Activated naive CD4-positive, alpha-beta T cell treated with anti-CD3 and anti-CD28 coated beads, Interleukin-2, amount 50 U/mL, for 72 hours (primary cell): ENCODE measurements at regions not wholly inside any gene's neighbourhood (a gene's known extent, or its start where the extent isn't known, plus 50 kb on each side); places are given as distances from the start of the nearest gene placed in this dataset.
"Not testable (repeated sequence)": the region's sequence is repeated elsewhere in the genome, so short reads cannot be mapped to it uniquely, and the experiment has no call there.

ENCODE experiments used
- ATAC-seq, 2 donors: fragments of 150-1000 bp; cut with Tn5 transposase; 2 replicates each; pipeline ENCODE4 v1.10.0; 2021; ENCODE audit warnings: mild to moderate bottlenecking in 2 of 2, moderate library complexity in 2 of 2
- DNase-seq, 2 donors: peaks; one replicate each; pipeline ENCODE4 v3.0.0; 2021 to 2022; ENCODE audit warnings: low spot score in 2 of 2
- H3K27ac Mint-ChIP-seq, 2 donors: one replicate each; pipeline ENCODE4 v1.8.0; 2022; ENCODE audit warnings: mild to moderate bottlenecking in 2 of 2, mixed read lengths in 2 of 2
- H3K36me3 Mint-ChIP-seq, 2 donors: one replicate each; pipeline ENCODE4 v1.8.0; 2022; ENCODE audit warnings: mixed read lengths in 2 of 2
- H3K9me3 Mint-ChIP-seq, 2 donors: one replicate each; pipeline ENCODE4 v1.8.0; 2022; ENCODE audit warnings: mixed read lengths in 2 of 2

DNA sequence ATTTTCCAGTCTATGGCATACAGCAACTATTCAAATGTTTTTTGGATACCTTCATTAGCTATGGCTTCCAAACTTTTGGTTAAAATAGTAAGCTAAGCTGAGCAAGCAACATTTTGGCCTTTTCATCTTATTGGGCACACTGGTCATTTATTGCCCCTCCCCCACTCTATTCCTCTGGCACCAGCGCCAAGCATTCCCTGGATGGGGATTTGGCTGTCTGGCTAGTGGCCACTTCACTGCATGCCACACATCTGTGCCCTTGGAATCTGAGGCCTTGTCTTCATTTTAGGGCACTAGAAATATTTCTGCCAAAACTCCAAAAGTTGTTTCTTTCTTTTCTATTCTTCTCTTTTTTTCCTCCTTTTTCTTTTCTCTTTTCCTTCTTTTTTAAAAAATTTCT is 305.8 kb upstream of the POTED start:
- H3K27ac Mint-ChIP-seq, ATAC-seq, DNase-seq, H3K36me3 Mint-ChIP-seq: not testable (repeated sequence)
- H3K9me3 Mint-ChIP-seq: peaks cover 8 to 18% of the 10 kb centered on the region in 2 donors

DNA sequence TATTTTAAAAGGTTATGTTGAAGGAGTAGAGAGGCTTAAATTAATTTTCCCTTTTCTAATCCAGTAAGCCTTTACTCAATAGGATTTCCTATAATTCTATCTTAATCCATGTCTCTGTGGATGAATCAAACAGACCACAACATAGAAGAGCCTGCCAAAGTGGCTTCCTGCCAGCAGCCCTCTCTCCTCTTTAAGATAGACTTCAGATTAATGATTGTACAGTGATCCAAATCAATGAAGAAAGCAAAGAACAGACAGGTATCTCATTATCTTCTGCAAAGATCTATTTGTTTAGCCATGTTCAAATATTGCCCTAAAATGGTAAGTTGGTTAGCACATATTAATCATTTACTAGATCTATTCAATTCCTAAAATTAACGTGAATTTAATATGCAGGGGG is 304.7 kb upstream of the POTED start:
- not testable (repeated sequence) for H3K36me3 Mint-ChIP-seq, ATAC-seq, DNase-seq, H3K27ac Mint-ChIP-seq
- peaks cover 8 to 20% of the 10 kb centered on the region in 2 donors for H3K9me3 Mint-ChIP-seq

DNA sequence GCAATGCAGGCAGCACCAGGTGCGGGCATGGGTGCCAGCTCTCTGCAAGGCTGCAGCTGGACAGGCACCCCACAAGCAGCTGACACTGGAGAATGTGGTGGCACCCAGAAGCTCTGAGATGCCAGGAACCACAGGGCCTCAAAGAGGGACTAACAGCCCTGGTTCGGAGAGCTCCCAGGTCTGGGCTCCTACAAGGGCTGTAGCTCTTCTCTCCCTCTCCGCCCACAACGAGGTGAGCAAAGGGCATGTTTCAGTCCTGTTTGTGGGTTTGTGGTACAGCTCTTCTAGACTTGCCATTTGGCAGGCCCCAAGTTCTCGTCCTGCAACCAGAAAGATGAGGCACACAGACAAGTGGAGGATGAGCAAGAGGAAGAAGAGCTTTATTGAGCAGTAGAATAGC is 299.5 kb upstream of the POTED start:
- H3K27ac Mint-ChIP-seq, H3K36me3 Mint-ChIP-seq, H3K9me3 Mint-ChIP-seq, DNase-seq, ATAC-seq: not testable (repeated sequence)

DNA sequence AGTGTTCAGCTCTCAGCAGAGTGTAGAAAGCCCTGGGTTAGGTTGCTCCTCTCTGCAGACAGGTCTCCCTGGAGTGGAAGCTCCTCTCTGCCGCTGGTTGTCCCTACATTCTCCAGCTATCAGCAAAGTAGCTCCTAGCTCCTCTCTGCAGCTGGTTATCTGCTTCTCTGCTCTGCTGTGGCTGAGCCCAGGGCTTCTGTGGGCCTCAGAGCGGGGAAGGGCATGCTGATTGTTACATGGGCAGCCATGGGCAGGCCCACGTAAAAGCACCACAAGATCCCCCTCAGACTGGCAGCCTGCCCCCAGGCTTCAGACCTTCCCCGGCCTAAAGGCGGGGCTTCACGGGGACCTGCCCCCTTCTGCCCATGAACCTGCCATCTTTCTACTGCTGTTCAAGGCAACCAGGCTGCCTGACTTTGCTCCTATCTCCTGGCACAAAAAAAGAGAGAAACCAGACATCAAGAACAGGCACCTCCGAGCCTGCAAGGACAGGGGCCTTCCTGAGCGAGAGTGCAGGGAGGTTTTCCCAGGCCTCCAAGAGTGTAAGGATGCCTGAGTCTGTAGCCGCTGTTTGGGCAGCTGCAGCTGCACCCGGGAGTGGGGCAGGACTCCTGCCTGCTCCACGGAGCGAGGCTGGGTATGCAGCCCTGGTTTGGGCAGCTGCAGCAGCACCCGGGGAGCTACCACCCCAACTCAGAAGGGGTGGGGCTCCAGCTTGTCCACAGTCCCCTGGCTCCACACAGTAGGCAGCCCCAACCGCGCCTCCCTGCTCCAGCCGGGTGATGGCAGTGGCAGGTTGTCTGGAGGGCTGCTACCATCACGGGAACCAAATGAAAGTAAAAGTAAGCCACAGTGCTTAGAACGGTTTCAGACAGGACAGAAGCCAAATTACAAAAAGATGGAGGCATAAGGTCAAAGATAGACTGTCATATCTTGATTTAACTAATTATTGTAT is 298.7 kb upstream of the POTED start:
- H3K9me3 Mint-ChIP-seq, H3K27ac Mint-ChIP-seq, H3K36me3 Mint-ChIP-seq, DNase-seq, ATAC-seq: not testable (repeated sequence)

DNA sequence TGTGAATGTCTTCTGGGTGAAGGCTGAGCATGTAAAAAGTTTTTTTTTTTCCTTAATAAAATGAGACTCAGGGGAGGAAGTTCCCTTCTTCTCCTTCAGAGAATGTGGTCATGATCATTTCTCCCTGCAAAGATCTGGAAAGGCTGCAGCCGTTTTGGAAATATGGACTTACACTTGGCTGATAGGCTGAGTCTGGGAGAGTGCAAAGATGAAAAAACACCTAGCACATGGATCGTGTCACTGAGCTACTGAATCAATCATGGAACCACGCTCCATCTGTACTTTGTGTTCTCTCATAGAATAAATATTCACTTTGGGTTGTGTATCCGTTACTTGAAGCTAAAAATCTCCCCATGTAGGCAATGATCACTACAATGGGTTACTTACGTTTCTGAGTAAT is 290.9 kb upstream of the POTED start:
- H3K9me3 Mint-ChIP-seq: peaks cover 12 to 13% of the 10 kb centered on the region in 2 donors
- H3K27ac Mint-ChIP-seq, ATAC-seq, DNase-seq, H3K36me3 Mint-ChIP-seq: not testable (repeated sequence)

DNA sequence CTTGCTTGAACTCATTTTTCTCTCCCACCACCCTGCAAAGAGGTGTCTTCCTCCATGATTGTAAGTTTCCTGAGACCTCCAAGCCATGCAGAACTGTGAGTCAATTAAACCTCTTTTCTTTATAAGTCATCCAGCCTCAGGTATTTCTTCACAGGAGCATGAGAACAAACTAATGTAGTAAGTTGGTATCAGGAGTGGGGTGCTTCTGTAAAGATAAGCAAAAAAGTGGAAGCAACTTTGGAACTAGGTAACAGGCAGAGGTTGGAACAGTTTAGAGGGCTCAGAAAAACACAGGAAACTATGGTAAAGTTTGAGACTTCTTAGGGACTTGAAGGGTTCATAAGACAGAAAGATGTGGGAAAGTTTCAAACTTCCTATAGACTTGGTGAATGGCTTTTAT is 287.7 kb upstream of the POTED start:
- H3K27ac Mint-ChIP-seq, DNase-seq, ATAC-seq, H3K36me3 Mint-ChIP-seq: not testable (repeated sequence)
- peaks cover 13 to 14% of the 10 kb centered on the region in 2 donors for H3K9me3 Mint-ChIP-seq

DNA sequence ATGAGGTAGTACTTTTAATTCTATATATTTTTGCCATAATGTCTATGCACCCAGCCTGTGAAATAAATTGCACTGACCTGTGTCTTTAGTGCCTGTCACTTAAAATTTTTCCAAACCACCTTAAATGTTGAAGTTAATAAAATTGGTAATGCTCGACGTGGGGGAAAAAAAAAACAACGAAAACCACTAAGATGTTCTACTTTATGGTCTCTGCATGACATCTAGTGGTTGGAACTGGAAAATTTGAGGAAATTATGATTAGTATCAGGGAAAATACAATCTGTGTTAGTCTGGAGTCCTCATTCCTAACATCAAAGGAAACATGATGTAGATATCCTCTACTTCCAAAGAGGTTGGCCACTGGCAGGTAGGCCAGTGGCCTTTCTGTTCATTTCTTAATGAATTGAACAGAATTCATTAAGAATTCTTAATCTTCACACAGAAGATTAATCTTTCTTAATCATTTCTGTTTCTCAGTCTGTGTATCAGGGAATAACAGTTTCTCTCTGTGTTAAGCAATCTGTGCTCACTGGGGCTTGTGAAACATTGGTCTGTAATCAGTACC is 268.8 kb upstream of the POTED start:
- not testable (repeated sequence) for H3K36me3 Mint-ChIP-seq, ATAC-seq, H3K9me3 Mint-ChIP-seq, H3K27ac Mint-ChIP-seq, DNase-seq

DNA sequence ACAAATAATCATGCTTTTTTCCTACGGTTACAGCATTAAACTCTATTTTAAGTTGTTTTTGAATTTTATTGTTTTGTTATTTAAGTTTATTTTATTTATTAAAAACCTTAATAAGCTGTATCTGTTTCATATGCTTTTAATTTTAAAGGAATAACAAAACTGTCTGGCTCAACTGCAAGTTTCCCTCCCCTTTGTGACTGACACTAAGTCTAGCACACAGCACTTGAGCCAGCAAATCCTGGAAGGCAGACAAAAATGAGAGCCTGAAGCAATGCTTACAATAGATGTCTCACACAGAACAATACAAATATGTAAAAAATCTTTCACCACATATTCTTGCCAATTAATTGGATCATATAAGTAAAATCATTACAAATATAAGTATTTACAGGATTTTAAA is 258.1 kb upstream of the POTED start:
- DNase-seq, H3K9me3 Mint-ChIP-seq, ATAC-seq: not testable (repeated sequence)

DNA sequence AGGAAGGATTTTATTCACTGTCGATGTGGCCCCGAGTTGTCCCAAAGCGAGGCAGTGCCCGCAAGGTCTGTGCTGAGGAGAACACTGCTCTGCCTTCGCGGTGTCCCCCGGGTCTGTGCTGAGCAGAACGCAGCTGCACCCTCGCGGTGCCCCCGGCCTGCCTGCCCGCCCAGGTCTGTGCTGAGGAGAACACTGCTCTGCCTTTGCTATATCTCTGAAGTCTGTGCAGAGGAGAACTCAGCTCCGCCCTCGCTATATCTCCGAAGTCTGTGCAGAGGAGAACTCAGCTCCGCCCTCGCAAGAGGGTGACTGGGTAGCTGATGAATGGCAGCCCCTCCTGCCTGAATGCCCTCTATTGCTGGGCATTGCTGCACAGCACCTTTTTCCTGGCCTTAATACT is 249.4 kb upstream of the POTED start:
- not testable (repeated sequence) for ATAC-seq, DNase-seq, H3K9me3 Mint-ChIP-seq, H3K27ac Mint-ChIP-seq, H3K36me3 Mint-ChIP-seq

More for the DNA sequence above, 258.1 kb upstream of the POTED start:
- not testable (repeated sequence) for H3K27ac Mint-ChIP-seq, H3K36me3 Mint-ChIP-seq

DNA sequence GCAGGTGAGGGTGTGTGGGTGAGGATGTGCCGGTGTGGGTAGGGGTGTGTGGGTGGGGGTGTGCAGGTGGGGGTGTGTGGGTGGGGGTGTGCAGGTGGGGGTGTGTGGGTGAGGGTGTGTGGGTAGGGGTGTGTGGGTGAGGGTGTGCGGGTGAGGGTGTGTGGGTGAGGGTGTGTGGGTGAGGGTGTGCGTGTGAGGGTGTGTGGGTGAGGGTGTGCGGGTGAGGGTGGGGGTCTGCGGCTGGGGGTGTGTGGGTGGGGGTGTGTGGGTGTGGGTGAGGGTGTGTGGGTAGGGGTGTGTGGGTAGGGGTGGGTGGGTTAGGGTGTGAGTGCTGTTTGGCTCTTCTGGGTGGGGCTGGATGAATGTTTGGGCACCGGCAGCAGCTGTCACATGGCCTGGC is 241.4 kb upstream of the POTED start:
- H3K27ac Mint-ChIP-seq: no peak overlapping the region
- peaks cover 8% of the 10 kb centered on the region in 2 donors for H3K9me3 Mint-ChIP-seq
- peaks cover 0 to 5% of the 10 kb centered on the region in 2 donors for H3K36me3 Mint-ChIP-seq
- DNase-seq: no peak
- ATAC-seq: no peak

DNA sequence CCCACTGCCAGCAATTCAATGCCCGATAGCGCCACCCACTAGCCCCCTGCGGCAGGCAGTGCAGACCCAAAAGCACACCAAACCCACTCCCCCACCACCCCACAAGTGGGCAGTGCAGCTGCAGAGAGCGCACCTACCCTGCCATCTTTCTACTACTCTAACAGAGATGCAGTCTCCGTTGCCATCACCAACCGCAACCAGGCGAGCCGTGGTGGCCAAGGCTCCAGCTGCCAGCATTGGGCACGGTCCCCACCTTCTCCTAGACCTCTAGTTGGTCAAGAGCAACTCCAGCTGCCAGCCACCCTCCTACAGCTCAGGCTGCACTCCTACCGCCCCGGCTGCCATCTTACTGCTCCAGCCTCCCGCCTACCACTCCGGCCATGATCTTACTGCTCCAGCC is 236.9 kb upstream of the POTED start:
- H3K36me3 Mint-ChIP-seq, ATAC-seq, DNase-seq: not testable (repeated sequence)
- Mint-ChIP-seq H3K9me3 (peaks cover 4 to 13% of the 10 kb centered on the region in 2 donors), H3K27ac (peak overlapping the region in 1 of 2 donors; percentile 36)

DNA sequence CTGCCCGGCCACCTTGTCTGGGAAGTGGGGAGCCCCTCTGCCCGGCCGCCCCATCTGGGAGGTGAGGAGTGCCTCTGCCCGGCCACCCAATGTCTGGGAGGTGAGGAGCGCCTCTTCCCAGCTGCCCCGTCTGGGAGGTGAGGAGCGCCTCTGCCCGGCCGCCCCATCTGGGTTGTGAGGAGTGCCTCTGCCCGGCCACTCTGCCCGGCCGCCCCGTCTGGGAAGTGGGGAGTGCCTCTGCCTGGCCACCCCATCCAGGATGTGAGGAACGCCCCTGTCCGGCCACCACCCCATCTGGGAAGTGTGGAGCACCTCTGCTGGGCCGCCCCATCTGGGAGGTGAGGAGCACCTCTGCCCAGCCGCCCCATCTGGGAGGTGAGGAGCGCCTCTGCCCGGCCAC is 230.6 kb upstream of the POTED start:
- H3K9me3 Mint-ChIP-seq, ATAC-seq, H3K36me3 Mint-ChIP-seq: not testable (repeated sequence)

DNA sequence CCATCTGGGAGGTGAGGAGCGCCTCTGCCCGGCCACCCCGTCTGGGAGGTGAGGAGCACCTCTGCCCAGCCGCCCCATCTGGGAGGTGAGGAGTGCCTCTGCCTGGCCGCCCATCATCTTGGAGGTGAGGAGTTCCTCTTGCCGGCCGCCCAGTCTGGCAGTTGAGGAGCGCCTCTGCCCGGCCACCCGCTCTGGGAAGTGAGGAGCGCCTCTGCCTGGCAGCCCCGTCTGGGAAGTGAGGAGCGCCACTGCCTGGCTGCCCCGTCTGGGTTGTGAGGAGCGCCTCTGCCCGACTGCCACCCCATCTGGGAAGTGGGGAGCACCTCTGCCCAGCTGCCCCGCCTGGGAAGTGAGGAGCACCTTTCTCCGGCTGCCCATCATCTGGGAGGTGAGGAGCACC is 230.0 kb upstream of the POTED start:
- not testable (repeated sequence) for ATAC-seq, H3K9me3 Mint-ChIP-seq, H3K27ac Mint-ChIP-seq, H3K36me3 Mint-ChIP-seq
- DNase-seq: peak in 1 of 2 donors; percentile 39

More for the DNA sequence above, 230.6 kb upstream of the POTED start:
- DNase-seq: peak in 1 of 2 donors; percentile 31
- H3K27ac Mint-ChIP-seq: not testable (repeated sequence)

DNA sequence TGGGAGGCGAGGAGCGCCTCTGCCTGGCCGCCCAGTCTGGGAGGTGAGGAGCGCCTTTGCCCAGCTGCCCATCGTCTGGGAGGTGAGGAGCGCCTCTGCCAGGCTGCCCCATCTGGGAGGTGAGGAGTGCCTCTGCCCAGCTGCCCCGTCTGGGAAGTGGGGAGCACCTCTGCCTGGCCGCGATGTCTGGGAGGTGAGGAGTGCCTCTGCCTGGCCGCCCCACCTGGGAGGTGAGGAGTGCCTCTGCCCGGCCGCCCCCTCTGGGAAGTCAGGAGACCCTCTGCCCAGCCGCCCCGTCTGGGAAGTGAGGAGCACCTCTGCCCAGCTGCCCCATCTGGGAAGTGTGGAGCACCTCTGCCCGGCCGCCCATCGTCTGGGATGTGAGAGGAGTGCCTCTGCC is 229.0 kb upstream of the POTED start:
- not testable (repeated sequence) for H3K36me3 Mint-ChIP-seq, H3K27ac Mint-ChIP-seq, DNase-seq, H3K9me3 Mint-ChIP-seq, ATAC-seq

DNA sequence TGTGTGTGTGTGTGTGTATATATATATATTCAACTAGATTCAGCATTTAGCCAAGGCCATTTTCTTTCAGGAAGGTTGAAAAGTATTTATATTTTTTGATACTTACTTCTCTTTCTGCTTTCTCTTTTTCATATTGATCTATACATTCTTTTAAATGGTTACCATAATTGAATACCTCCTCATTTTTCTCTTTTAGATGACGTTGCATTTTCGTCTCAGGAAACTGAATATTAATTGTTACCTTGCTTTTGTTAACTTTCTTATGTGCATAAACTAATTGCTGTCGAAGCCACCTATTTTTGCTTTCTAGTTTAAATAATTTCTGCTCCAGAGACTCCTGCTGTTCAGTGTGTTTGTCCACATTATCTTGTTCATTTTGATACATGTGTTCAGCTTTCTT is 225.4 kb upstream of the POTED start:
- H3K36me3 Mint-ChIP-seq, H3K9me3 Mint-ChIP-seq, H3K27ac Mint-ChIP-seq, DNase-seq, ATAC-seq: not testable (repeated sequence)

DNA sequence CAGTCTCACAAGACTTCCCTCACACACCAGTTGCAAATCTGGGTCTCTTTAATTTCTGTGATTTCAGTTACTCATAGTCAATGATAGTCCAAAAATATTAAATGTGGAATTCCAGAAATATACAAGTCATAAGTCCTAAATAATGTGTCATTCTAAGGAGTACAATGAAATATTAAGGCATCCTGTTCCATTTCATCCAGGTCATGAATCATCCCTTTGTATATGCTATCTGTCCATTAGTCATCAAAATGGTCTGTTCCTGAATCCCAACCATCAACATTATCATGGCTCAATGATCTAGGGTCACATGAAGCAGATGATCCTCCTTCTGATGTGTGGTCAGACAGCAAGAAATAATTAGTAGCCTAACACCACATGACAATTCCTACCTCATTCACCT is 200.4 kb upstream of the POTED start:
- DNase-seq, H3K9me3 Mint-ChIP-seq, ATAC-seq, H3K27ac Mint-ChIP-seq, H3K36me3 Mint-ChIP-seq: not testable (repeated sequence)

DNA sequence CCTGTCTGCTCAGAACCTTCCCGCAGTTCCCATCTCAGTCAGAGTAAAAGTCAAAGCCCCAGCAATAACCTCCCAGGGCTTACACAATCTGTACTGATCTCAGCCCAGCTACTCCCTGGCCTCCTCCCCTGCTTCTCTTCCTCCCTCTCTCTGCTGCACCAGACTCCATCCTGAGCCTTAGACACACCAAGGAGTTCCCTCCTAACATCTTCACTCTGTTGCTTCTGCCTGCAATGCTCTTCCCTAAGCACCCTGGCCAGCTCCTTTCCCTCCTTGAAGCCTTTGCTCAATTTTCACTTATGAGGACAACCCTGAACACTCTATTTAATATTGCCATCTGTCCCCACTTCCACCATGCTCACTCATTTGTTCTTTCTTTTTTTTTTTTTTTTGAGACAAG is 173.7 kb upstream of the POTED start:
- not testable (repeated sequence) for DNase-seq, H3K27ac Mint-ChIP-seq, ATAC-seq, H3K36me3 Mint-ChIP-seq
- peaks cover 3 to 15% of the 10 kb centered on the region in 2 donors for H3K9me3 Mint-ChIP-seq
